ENCODE measurements at regions not wholly inside any gene's neighbourhood (a gene's known extent, or its start where the extent isn't known, plus 50 kb on each side); places are given as distances from the start of the nearest gene placed in this dataset.

- TF ChIP-seq POLR2A (IDR thresholded peaks at IDR 0.05) (no peak), EP300 (IDR thresholded peaks at IDR 0.05) (no peak), CTCF (IDR thresholded peaks at IDR 0.05) (no peak), POLR2AphosphoS5 (IDR thresholded peaks at IDR 0.05) (no peak)
- WGBS, 2 donors (ENCODE audit: low coverage in 1 of 2) = 80% methylated on average over 5 of the region's 6 CpGs; no CpG with 5 or more reads in 1 of the 2 donors
Measured at GRCh38 chr2:15724235-15724634, 132.6 kb downstream of the DDX1 start.

GRCh38 chr2:15725101-15725781 lies 133.6 kb downstream of the DDX1 start:
- Histone ChIP-seq H3K27ac (no peak overlapping the region), H3K36me3 (no peaks in the 10 kb centered on the region), H3K27me3 (no peaks in the 10 kb centered on the region), H3K9me3 (no peaks in the 10 kb centered on the region), H3K4me1 (peaks cover 0 to 6% (median 4%) of the 10 kb centered on the region in 3 donors), H3K4me3 (no peak overlapping the region)
- TF ChIP-seq EP300 (IDR thresholded peaks at IDR 0.05) = no peak
- no peak for TF ChIP-seq POLR2A (IDR thresholded peaks at IDR 0.05)
- no peak for TF ChIP-seq CTCF (IDR thresholded peaks at IDR 0.05)
- TF ChIP-seq POLR2AphosphoS5 (IDR thresholded peaks at IDR 0.05) = no peak
- 100% methylated on average over 1 to 3 of the region's 13 CpGs for WGBS, 2 donors (ENCODE audit: low coverage in 1 of 2)
- no peak for ATAC-seq

More at GRCh38 chr2:15724235-15724634, 132.6 kb downstream of the DDX1 start:
- Histone ChIP-seq H3K36me3 (no peaks in the 10 kb centered on the region), H3K4me1 (no peaks in the 10 kb centered on the region), H3K9me3 (no peaks in the 10 kb centered on the region), H3K27ac (no peak overlapping the region), H3K27me3 (no peaks in the 10 kb centered on the region), H3K4me3 (no peak overlapping the region)
- ATAC-seq = no peak

GRCh38 chr2:15725782-15726112 lies 134.1 kb downstream of the DDX1 start:
- WGBS, 2 donors (ENCODE audit: low coverage in 1 of 2) = 96 to 100% methylated on average over 4 to 5 of the region's 5 CpGs
- Histone ChIP-seq H3K27me3 (no peaks in the 10 kb centered on the region), H3K4me1 (peaks cover 0 to 11% (median 9%) of the 10 kb centered on the region in 3 donors), H3K9me3 (no peaks in the 10 kb centered on the region), H3K4me3 (no peak overlapping the region), H3K27ac (no peak overlapping the region), H3K36me3 (no peaks in the 10 kb centered on the region)
- TF ChIP-seq POLR2AphosphoS5 (IDR thresholded peaks at IDR 0.05) (no peak), EP300 (IDR thresholded peaks at IDR 0.05) (no peak), POLR2A (IDR thresholded peaks at IDR 0.05) (no peak), CTCF (IDR thresholded peaks at IDR 0.05) (no peak)
- no peak for ATAC-seq

GRCh38 chr2:15726321-15727057 lies 134.8 kb downstream of the DDX1 start:
- ATAC-seq = no peak
- no peak overlapping the region for H3K27ac ChIP-seq
- no peaks in the 10 kb centered on the region for H3K27me3 ChIP-seq
- 82 to 89% methylated on average over 2 to 3 of the region's 8 CpGs for WGBS, 2 donors (ENCODE audit: low coverage in 1 of 2)
- no peak overlapping the region for H3K4me3 ChIP-seq
- H3K36me3 ChIP-seq = no peaks in the 10 kb centered on the region
- H3K4me1 ChIP-seq = peaks cover 0 to 19% (median 15%) of the 10 kb centered on the region in 3 donors
- no peaks in the 10 kb centered on the region for H3K9me3 ChIP-seq
- TF ChIP-seq CTCF (IDR thresholded peaks at IDR 0.05) (no peak), EP300 (IDR thresholded peaks at IDR 0.05) (no peak), POLR2AphosphoS5 (IDR thresholded peaks at IDR 0.05) (no peak), POLR2A (IDR thresholded peaks at IDR 0.05) (no peak)
